ENCODE measurements at regions not wholly inside any gene's neighbourhood (a gene's known extent, or its start where the extent isn't known, plus 50 kb on each side); places are given as distances from the start of the nearest gene placed in this dataset.

- DNase-seq (ENCODE audit: low read depth): no peak
- TF ChIP-seq, protein P1, sequence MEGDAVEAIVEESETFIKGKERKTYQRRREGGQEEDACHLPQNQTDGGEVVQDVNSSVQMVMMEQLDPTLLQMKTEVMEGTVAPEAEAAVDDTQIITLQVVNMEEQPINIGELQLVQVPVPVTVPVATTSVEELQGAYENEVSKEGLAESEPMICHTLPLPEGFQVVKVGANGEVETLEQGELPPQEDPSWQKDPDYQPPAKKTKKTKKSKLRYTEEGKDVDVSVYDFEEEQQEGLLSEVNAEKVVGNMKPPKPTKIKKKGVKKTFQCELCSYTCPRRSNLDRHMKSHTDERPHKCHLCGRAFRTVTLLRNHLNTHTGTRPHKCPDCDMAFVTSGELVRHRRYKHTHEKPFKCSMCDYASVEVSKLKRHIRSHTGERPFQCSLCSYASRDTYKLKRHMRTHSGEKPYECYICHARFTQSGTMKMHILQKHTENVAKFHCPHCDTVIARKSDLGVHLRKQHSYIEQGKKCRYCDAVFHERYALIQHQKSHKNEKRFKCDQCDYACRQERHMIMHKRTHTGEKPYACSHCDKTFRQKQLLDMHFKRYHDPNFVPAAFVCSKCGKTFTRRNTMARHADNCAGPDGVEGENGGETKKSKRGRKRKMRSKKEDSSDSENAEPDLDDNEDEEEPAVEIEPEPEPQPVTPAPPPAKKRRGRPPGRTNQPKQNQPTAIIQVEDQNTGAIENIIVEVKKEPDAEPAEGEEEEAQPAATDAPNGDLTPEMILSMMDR (IDR thresholded peaks at IDR 0.05; ENCODE audit: insufficient read depth, low read depth, low read length, missing control alignments): no peak
- H3K4me3 ChIP-seq (ENCODE audit: low read depth, low read length): no peak overlapping the region
Observed at GRCh38 chr4:126779436-126780166, 853.2 kb upstream of the INTU start.

DNA sequence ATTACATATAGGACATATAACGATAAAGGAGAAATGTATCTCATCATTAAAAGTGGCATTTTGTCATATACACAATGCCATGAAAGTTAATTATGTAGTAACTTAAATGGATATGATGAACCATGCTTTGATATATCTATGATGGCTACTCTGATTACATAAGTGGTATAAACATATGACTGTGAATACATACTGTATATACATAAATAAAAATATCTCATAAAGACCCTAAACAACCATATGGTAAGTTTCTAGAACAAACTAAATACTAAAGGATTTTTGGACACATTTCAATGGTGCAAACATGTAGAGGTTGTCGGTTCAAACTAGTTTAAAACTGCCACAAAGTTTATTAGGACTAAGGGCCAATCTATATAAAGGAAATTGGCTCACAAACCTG lies 849.6 kb upstream of the INTU start:
- no peak overlapping the region for H3K4me3 ChIP-seq (ENCODE audit: low read depth, low read length)
- DNase-seq (ENCODE audit: low read depth): no peak
- TF ChIP-seq, protein P1 (IDR thresholded peaks at IDR 0.05; ENCODE audit: insufficient read depth, low read depth, low read length, missing control alignments): no peak

GRCh38 chr4:126784966-126785580 lies 847.7 kb upstream of the INTU start:
- H3K4me3 ChIP-seq (ENCODE audit: low read depth, low read length): no peak overlapping the region
- TF ChIP-seq, protein P1 (IDR thresholded peaks at IDR 0.05; ENCODE audit: insufficient read depth, low read depth, low read length, missing control alignments): no peak
- DNase-seq (ENCODE audit: low read depth): no peak

DNA sequence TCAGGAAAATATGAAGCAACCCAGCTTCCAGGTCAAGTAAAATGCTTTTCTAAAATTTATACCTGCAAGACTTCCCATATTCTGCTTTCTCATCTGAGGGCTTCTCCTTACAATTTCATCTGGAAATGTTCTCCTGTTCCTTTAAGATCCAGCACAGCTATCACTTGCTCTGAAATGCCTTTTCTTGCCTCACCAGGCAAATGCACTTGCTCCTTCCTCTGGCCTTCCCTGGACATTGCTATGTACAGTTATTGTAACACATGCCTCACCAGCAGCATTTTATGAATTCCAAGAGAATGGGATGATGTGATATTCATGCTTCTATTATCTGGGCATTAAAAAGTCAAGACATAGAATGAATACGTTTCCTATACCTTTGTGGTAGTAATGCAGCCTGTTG lies 842.1 kb upstream of the INTU start:
- DNase-seq (ENCODE audit: low read depth): no peak
- H3K4me3 ChIP-seq (ENCODE audit: low read depth, low read length): no peak overlapping the region
- TF ChIP-seq, protein P1 (IDR thresholded peaks at IDR 0.05; ENCODE audit: insufficient read depth, low read depth, low read length, missing control alignments): no peak

GRCh38 chr4:126794363-126794762 lies 838.4 kb upstream of the INTU start:
- DNase-seq (ENCODE audit: low read depth): no peak
- TF ChIP-seq, protein P1 (IDR thresholded peaks at IDR 0.05; ENCODE audit: insufficient read depth, low read depth, low read length, missing control alignments): no peak
- H3K4me3 ChIP-seq (ENCODE audit: low read depth, low read length): no peak overlapping the region

DNA sequence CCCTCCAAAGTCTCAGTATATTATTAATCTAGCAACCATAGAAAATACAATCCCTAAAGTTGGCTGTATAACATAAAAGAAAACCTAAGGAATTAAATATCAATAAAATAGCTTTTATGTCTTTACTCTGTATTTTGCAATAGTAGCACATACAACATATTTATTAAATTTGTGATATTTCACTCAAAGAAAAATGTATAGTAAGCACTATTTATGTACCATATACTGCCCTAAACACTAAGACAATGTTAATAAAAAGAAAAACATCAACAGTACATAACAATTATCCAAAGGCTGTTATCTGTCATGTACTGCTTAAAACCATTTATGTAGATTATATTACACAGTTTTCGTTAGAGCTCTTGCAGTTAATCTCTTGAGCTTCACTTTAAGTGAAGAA lies 834.5 kb upstream of the INTU start:
- no peak for DNase-seq (ENCODE audit: low read depth)
- TF ChIP-seq, protein P1 (IDR thresholded peaks at IDR 0.05; ENCODE audit: insufficient read depth, low read depth, low read length, missing control alignments): no peak
- H3K4me3 ChIP-seq (ENCODE audit: low read depth, low read length): no peak overlapping the region

Data from GM12865 (cell line).